Stimulated activated CD4-positive, alpha-beta T cell treated with anti-CD3 and anti-CD28 coated beads, Interleukin-2, amount 100 ng/mL, for 48 hours (primary cell): ENCODE measurements at regions not wholly inside any gene's neighbourhood (a gene's known extent, or its start where the extent isn't known, plus 50 kb on each side); places are given as distances from the start of the nearest gene placed in this dataset.
"Not testable (repeated sequence)": the region's sequence is repeated elsewhere in the genome, so short reads cannot be mapped to it uniquely, and the experiment has no call there.

Source experiments
- DNase-seq, 2 donors: peaks; one replicate each; pipeline ENCODE4 v3.0.0-alpha.2; 2020

- DNase-seq = no peak
Measured at GRCh38 chr2:65583061-65583460, 150.7 kb upstream of the SPRED2 start.

- no peak for DNase-seq
Measured at GRCh38 chr2:65582364-65582763, 150.0 kb upstream of the SPRED2 start.

- no peak for DNase-seq
Measured at GRCh38 chr2:65580824-65581223, 148.4 kb upstream of the SPRED2 start.

GRCh38 chr2:65579506-65580235 is 147.3 kb upstream of the SPRED2 start:
- no peak for DNase-seq

GRCh38 chr2:65577654-65578053 is 145.3 kb upstream of the SPRED2 start:
- DNase-seq = no peak

- no peak for DNase-seq
Measured at GRCh38 chr2:65576861-65577601, 144.6 kb upstream of the SPRED2 start.

- no peak for DNase-seq
Measured at GRCh38 chr2:65576278-65576677, 143.9 kb upstream of the SPRED2 start.

- DNase-seq = no peak
Measured at GRCh38 chr2:65574993-65575392, 142.6 kb upstream of the SPRED2 start.

GRCh38 chr2:65568656-65569440 is 136.4 kb upstream of the SPRED2 start:
- not testable (repeated sequence) for DNase-seq

- no peak for DNase-seq
Measured at GRCh38 chr2:65566617-65567016, 134.2 kb upstream of the SPRED2 start.

- DNase-seq = no peak
Measured at GRCh38 chr2:65565681-65566080, 133.3 kb upstream of the SPRED2 start.

- no peak for DNase-seq
Measured at GRCh38 chr2:65564299-65564698, 131.9 kb upstream of the SPRED2 start.

GRCh38 chr2:65562890-65563289 is 130.5 kb upstream of the SPRED2 start:
- no peak for DNase-seq

- no peak for DNase-seq
Measured at GRCh38 chr2:65558743-65559142, 126.3 kb upstream of the SPRED2 start.

- no peak for DNase-seq
Measured at GRCh38 chr2:65557616-65558573, 125.5 kb upstream of the SPRED2 start.

- no peak for DNase-seq
Measured at GRCh38 chr2:65554765-65555591, 122.6 kb upstream of the SPRED2 start.

- DNase-seq = no peak
Measured at GRCh38 chr2:65553504-65554074, 121.2 kb upstream of the SPRED2 start.

- no peak for DNase-seq
Measured at GRCh38 chr2:65551528-65551927, 119.1 kb upstream of the SPRED2 start.

- DNase-seq = no peak
Measured at GRCh38 chr2:65550246-65550645, 117.8 kb upstream of the SPRED2 start.

GRCh38 chr2:65549631-65550030 is 117.2 kb upstream of the SPRED2 start:
- DNase-seq = no peak

GRCh38 chr2:65549257-65549627 is 116.8 kb upstream of the SPRED2 start:
- peak in 1 of 2 donors; percentile 6 for DNase-seq
